ENCODE measurements at regions not wholly inside any gene's neighbourhood (a gene's known extent, or its start where the extent isn't known, plus 50 kb on each side); places are given as distances from the start of the nearest gene placed in this dataset.

DNA sequence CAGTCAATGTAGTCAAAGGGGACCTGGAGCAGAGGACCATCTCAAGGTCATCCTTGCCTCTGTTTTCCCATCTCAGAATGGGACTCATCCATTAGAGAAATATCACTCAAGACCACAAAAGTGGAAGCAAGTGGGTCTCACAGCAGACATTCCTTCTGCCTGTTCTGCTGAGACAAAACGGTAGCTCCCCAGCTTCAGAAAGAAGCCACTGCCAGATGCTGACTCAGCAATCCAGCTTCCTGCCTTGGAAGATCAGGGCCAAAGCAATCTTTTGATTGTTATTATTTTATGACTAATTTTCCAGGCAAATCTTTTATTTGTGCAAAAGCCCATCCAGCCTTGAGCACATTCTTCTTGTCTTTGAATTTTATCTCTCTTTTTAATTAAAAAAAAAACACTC, 86.8 kb downstream of the CCT6B start:
- no peak for DNase-seq

DNA sequence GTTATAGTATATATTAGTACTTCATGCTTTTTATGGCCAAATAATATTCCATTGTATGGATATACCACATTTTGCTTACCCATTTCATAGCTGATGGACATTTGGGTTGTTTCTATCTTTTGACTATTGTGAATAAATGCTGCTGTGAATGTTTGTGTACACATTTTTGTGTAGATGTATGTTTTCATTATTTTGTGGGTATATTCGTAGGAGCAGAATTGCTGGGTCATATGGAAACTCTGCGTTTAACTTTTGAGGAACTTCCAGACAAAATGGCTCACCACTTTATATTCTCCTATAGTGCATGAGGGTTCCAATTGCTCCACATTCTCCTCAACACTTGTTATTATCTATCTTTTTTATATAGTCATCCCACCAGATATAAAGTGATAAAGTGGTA, 88.6 kb downstream of the CCT6B start:
- no peak for DNase-seq

GRCh38 chr17:34869641-34870040, 91.6 kb downstream of the CCT6B start:
- DNase-seq = no peak

DNA sequence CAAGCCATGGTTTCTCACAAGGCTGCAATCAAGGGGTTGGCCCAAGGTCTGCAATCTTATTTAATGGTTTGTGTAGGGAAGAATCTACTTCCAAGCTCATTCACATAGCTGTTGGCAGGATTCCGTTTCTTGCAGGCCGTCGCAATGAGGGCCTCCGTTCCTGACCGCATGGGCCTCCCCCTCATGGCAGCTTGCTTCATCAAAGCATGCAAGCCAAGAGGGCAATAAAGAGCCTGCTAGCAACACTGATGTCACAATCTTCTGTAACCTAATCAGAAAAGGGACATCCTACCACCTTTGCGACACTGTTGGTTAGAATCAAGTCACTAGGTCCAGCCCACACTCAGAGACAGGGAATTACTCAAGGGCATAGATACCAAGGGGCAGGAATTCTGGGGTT, 95.5 kb downstream of the CCT6B start:
- no peak for DNase-seq

GRCh38 chr17:34862384-34862783, 98.9 kb downstream of the CCT6B start:
- no peak for DNase-seq

- DNase-seq = no peak
Observed at GRCh38 chr17:34861864-34862263, 99.4 kb downstream of the CCT6B start.

- peak; percentile 28 for DNase-seq
Observed at GRCh38 chr17:34859652-34860051, 101.6 kb downstream of the CCT6B start.

DNA sequence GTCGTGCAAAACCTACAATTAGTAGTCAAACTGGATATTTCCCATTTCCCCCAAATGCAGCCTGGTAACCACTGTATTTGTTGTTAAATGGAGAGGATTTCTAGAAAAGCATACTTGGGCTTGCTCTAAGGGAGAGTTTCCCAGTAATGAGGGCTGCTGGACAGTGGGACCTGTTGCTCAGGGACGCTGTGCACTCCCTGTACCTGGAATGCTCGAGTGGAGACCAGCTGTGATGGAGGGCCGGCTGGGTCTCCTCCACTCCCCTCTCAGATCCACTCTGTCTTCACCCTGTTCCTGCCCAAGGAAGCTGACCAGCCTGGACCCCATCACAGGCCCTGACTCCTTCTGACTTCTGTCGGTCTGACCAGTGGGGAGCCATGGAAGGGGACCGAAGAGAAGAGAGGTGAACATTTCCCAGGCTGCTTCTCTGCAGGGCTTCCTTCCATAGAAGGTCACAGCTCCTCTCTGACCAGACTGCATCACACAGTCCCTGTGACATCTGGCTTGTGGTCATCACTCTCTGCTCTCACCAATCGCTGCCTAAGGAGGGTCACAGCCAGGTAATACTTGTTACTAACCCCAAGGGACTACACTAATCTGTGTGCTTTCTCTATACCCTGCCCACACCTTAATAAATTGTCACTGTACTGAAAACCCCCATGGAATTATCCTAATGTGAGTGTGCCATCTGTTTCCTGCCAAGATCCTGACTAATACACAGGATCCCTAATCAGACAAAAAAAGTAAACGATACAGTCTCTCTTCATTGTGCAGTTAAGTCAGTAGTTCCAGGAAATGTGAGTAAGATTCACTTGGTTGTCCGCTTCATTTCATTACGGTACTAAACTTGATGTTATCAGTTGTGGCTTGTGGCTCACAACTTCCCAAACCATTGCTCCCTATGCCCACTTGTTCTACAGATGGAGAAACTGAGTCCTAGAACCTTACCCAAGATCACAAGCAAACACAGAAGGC, 102.4 kb downstream of the CCT6B start:
- peak; percentile 12 for DNase-seq

GRCh38 chr17:34853924-34854323, 107.3 kb downstream of the CCT6B start:
- DNase-seq = no peak

DNA sequence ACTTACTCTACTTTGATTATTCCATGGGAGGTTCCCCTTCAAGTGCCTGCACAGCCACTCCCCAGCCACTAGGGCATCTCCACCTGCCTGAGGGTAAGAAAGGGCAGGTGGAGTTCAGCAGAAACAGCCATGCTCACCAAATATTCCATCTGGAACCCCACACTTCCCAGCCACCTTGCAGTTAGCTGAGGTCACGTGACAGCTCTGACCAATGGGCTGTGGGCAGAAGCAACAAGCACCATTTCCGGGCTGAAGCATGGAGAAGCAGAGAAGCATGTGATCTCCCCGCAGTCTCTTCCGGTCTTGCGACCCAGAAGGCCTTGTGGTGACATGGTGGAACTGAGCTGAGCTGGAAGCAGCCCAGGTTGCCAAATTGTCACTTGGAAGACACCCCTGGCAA, 108.6 kb downstream of the CCT6B start:
- DNase-seq = no peak

DNA sequence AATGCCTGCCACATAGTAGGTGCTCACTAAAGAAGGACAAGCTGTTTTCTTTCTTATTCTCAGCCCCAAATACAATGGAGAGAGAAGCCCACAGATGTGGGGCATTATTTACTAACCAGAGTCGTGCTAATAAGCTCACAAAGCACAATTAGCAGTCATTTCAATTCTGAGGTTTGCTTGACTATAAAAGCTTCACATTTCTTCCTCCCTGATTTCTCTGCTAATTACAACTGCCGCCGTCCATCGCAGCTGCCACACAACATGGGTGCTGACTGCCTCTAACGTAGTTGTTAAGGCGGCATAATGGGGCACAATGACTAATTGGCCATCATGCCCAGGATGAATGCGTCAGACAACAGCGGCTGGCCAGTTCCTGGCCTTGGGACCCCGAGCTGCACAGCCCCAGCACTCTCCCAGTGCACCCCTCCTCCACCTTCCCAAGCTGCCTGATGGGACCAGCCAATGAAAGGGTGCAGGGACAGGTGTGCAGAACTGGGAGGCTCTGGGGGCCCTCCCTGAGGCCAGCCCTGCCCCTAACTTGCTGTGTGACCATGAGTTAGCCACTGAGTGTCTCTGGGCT, 109.2 kb downstream of the CCT6B start:
- no peak for DNase-seq

DNA sequence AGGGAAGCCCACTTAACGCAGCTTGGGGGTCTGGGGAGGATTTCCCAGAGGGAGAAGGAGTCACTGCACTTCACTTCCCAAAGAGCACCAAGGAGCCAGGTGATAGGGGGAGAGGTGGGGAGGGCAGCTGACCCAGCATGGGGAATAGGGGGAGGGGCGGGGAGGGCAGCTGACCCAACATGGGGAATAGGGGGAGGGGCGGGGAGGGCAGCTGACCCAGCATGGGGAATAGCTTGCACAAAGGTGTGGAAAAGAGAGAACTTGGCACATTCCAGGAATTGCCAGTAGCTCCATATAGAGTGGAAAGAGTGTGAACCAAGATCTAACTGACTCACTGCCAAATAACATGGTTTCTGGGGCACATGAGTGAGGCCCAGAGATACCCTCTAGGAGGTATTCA, 110.3 kb downstream of the CCT6B start:
- no peak for DNase-seq

GRCh38 chr17:34850023-34850422, 111.2 kb downstream of the CCT6B start:
- no peak for DNase-seq

GRCh38 chr17:34847938-34848337, 113.3 kb downstream of the CCT6B start:
- no peak for DNase-seq

DNA sequence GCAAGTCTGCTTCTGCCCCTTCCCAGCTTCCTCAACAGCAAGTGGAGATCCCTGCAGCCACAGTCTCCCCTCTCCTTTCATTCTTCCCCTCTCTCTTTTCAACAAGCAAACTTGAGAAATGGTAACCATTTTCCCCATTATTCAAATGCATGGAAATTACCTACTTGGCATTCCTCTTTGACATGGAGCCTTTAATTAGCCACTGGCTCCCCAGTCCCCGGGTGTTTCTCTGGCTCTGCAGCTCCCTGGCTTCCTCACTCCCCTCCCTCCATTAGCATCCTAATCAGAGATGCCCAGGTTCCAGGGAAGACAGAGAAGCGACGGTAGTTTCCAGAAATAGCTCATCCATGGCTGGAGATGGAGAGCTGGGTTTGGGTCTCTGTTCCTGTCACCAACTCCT, 116.0 kb downstream of the CCT6B start:
- no peak for DNase-seq

DNA sequence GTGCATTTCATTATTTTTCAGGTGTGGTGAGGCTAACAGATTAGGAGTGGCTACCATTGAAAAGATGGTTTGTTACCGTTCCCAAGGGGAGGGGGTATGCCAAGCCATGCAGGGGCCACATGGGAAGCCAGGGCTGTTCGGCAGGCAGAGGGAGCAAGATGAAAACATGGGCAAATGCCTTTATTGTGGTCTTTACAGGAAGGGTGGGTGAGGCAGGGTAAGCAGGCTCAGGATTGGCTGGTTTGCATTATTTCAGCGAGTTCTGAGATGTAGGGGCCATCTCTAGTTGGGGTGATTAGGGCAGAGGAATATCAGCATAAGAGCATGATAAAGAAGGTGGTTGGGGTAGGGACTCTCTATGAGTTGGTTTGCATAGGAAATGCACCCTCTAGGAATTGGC, 117.6 kb downstream of the CCT6B start:
- no peak for DNase-seq

- no peak for DNase-seq
Observed at GRCh38 chr17:34842235-34842634, 119.0 kb downstream of the CCT6B start.

DNA sequence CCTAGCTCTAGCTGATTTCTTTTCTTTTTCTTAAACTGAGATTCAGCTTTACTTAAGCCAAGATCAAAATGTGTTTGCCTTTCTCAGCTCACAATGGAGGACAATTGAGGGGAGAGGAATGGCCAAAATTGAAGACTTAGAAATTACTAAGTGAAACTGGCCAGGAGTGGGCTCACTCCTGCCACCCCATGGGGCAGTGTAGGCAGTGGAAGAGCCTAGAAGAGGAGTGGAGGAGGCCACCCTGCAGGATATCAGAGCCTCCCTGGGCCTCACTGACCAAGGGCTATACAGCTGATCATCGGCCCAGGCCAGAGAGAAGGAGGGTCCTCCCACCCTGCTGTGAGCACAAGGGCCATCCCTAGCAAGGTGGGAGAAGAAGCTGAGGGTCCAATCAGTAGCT, 119.8 kb downstream of the CCT6B start:
- no peak for DNase-seq

GRCh38 chr17:34840750-34841149, 120.5 kb downstream of the CCT6B start:
- DNase-seq = no peak

- DNase-seq = no peak
Observed at GRCh38 chr17:34837876-34838478, 123.3 kb downstream of the CCT6B start.

DNA sequence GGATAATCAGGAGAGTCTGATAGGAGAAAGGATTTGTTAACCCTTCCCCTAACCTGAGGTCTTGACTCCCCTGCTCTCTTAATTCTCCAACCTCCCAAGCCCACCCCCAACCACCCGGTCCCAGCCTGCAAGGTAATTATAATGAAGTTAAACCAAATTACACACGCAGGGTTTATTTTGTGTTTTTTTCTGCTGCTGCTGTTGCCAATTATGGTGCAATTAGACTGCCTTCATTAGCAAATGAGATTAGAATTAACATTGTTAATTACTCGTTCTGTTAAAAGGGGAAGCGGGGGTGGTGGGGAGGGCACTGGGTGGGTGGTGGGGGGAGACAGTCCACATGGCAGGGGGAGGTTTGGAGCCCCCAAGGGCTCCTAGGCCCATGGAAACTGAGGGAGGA, 128.9 kb downstream of the CCT6B start:
- no peak for DNase-seq

GRCh38 chr17:34827008-34827407, 134.3 kb downstream of the CCT6B start:
- no peak for DNase-seq

GRCh38 chr17:34826332-34826731, 134.9 kb downstream of the CCT6B start:
- DNase-seq = no peak

GRCh38 chr17:34825884-34826283, 135.4 kb downstream of the CCT6B start:
- no peak for DNase-seq
